Breast epithelium (tissue), 3 donors: ENCODE measurements at regions not wholly inside any gene's neighbourhood (a gene's known extent, or its start where the extent isn't known, plus 50 kb on each side); places are given as distances from the start of the nearest gene placed in this dataset.

Experiments
- POLR2A ChIP-seq: fragments of 450-650 bp; IDR thresholded peaks from one replicate; pipeline ENCODE4 v1.6.1; 2016; ENCODE audit warnings: antibody characterized with exemption, mild to moderate bottlenecking, moderate library complexity
- POLR2AphosphoS5 ChIP-seq, 3 donors: sonication (generic); formaldehyde crosslinking; IDR thresholded peaks; one replicate each; pipeline ENCODE4 v1.6.1; 2017; ENCODE audit warnings: antibody characterized with exemption in 3 of 3
- TF ChIP-seq, protein P1 (sequence below), 3 donors: fragments of 450-650 bp; IDR thresholded peaks; one replicate each; pipeline ENCODE4 v1.5.1; 2016 to 2017; ENCODE audit warnings: antibody characterized with exemption in 3 of 3, mild to moderate bottlenecking in 3 of 3, moderate library complexity in 3 of 3

DNA sequence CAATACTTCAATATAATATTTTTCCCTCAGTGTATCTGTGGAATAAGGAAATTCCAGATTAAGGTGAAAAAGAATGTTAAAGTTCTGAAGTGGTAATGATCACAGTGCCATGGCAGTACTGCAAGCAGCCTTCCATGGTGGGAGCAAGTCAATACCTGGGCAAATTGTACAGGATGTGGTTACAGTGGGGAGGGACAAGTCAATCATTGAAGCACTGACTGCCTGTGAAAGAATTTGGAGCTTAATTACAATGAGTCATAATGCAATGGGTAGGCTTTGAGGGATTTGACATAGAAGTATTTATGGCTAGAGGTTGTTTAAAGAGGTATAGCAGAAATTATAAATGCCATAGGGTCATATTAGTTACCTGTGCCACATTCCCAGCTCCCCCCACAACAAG lies 786.5 kb upstream of the ACO1 start:
- TF ChIP-seq, protein P1, sequence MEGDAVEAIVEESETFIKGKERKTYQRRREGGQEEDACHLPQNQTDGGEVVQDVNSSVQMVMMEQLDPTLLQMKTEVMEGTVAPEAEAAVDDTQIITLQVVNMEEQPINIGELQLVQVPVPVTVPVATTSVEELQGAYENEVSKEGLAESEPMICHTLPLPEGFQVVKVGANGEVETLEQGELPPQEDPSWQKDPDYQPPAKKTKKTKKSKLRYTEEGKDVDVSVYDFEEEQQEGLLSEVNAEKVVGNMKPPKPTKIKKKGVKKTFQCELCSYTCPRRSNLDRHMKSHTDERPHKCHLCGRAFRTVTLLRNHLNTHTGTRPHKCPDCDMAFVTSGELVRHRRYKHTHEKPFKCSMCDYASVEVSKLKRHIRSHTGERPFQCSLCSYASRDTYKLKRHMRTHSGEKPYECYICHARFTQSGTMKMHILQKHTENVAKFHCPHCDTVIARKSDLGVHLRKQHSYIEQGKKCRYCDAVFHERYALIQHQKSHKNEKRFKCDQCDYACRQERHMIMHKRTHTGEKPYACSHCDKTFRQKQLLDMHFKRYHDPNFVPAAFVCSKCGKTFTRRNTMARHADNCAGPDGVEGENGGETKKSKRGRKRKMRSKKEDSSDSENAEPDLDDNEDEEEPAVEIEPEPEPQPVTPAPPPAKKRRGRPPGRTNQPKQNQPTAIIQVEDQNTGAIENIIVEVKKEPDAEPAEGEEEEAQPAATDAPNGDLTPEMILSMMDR (IDR thresholded peaks at IDR 0.05), result no peak
- TF ChIP-seq POLR2A, result no peak
- no peak for TF ChIP-seq POLR2AphosphoS5 (IDR thresholded peaks at IDR 0.05)
